Activated B cell treated with CpG ODN at 0.5 μM for 24 hours (primary cell): ENCODE measurements at regions not wholly inside any gene's neighbourhood (a gene's known extent, or its start where the extent isn't known, plus 50 kb on each side); places are given as distances from the start of the nearest gene placed in this dataset.

Source experiments
- ATAC-seq: fragments of 200-7000 bp; cut with Tn5 transposase; one replicate; pipeline ENCODE4 v1.10.0; 2021; ENCODE audit warnings: low read depth, mild to moderate bottlenecking, moderate library complexity
- CTCF ChIA-PET: fragments of 350-600 bp; sonication (Branson Sonifier 250); formaldehyde crosslinking; loops from one replicate; lab custom pipeline; 2021; ENCODE audit warnings: antibody characterized with exemption; lab: Charles Lee
- POLR2A ChIA-PET: fragments of 350-600 bp; sonication (Branson Sonifier 250); formaldehyde crosslinking; loops from one replicate; lab custom pipeline; 2021; ENCODE audit warnings: antibody characterized with exemption; lab: Charles Lee
- DNase-seq: peaks from one replicate; pipeline ENCODE4 v3.0.0; 2022
- H3K27ac Mint-ChIP-seq: one replicate; pipeline ENCODE4 v1.8.0; 2020; ENCODE audit warnings: mixed read lengths
- H3K27me3 Mint-ChIP-seq: one replicate; pipeline ENCODE4 v1.8.0; 2021; ENCODE audit warnings: mixed read lengths
- H3K36me3 Mint-ChIP-seq: one replicate; pipeline ENCODE4 v1.8.0; 2021; ENCODE audit warnings: low read depth, mixed read lengths
- H3K4me1 Mint-ChIP-seq: one replicate; pipeline ENCODE4 v1.8.0; 2021; ENCODE audit warnings: mixed read lengths
- H3K4me3 Mint-ChIP-seq: one replicate; pipeline ENCODE4 v1.8.0; 2020; ENCODE audit warnings: mild to moderate bottlenecking, mixed read lengths
- H3K9me3 Mint-ChIP-seq: one replicate; pipeline ENCODE4 v1.8.0; 2020; ENCODE audit warnings: mixed read lengths
- CTCF ChIP-seq: fragments of 200-600 bp; IDR thresholded peaks from one replicate; pipeline ENCODE4 v1.8.0; 2022; ENCODE audit warnings: antibody characterized with exemption, mild to moderate bottlenecking
- intact Hi-C: fragments of 100-400 bp; cut with micrococcal nuclease; formaldehyde crosslinking; loops from one replicate; pipeline ENCODE4 v1.15.1; 2024

- Mint-ChIP-seq H3K36me3 (no peaks in the 10 kb centered on the region), H3K27me3 (peaks cover 7% of the 10 kb centered on the region), H3K9me3 (no peaks in the 10 kb centered on the region), H3K27ac (no peak overlapping the region), H3K4me1 (no peaks in the 10 kb centered on the region), H3K4me3 (no peak overlapping the region)
- CTCF ChIA-PET: no interaction called here
- POLR2A ChIA-PET: no interaction called here
- ATAC-seq (no peak), DNase-seq (no peak)
- TF ChIP-seq CTCF: no peak
- intact Hi-C loops: no loop called here
These were observed 156.5 kb upstream of the ABI3BP start for GRCh38 chr3:101149707-101150106.

- no peak overlapping the region for H3K4me3 Mint-ChIP-seq
- H3K4me1 Mint-ChIP-seq: no peaks in the 10 kb centered on the region
- H3K9me3 Mint-ChIP-seq: no peaks in the 10 kb centered on the region
- ATAC-seq: no peak
- POLR2A ChIA-PET: no interaction called here
- peaks cover 7% of the 10 kb centered on the region for H3K27me3 Mint-ChIP-seq
- DNase-seq: no peak
- CTCF ChIA-PET: no interaction called here
- no peaks in the 10 kb centered on the region for H3K36me3 Mint-ChIP-seq
- H3K27ac Mint-ChIP-seq: no peak overlapping the region
- TF ChIP-seq CTCF: no peak
- intact Hi-C loops: no loop called here
These were observed 156.0 kb upstream of the ABI3BP start for GRCh38 chr3:101149251-101149650.

- H3K27ac Mint-ChIP-seq: no peak overlapping the region
- CTCF ChIA-PET: no interaction called here
- ATAC-seq: no peak
- intact Hi-C loops: no loop called here
- peaks cover 3% of the 10 kb centered on the region for H3K27me3 Mint-ChIP-seq
- no peaks in the 10 kb centered on the region for H3K36me3 Mint-ChIP-seq
- DNase-seq: no peak
- H3K4me3 Mint-ChIP-seq: no peak overlapping the region
- POLR2A ChIA-PET: no interaction called here
- no peaks in the 10 kb centered on the region for H3K9me3 Mint-ChIP-seq
- H3K4me1 Mint-ChIP-seq: no peaks in the 10 kb centered on the region
- TF ChIP-seq CTCF: no peak
These were observed 154.8 kb upstream of the ABI3BP start for GRCh38 chr3:101148001-101148400.

- ATAC-seq: no peak
- ChIA-PET CTCF (no interaction called here), POLR2A (no interaction called here)
- DNase-seq: no peak
- Mint-ChIP-seq H3K9me3 (no peaks in the 10 kb centered on the region), H3K4me1 (no peaks in the 10 kb centered on the region), H3K4me3 (no peak overlapping the region), H3K27me3 (peaks cover 3% of the 10 kb centered on the region), H3K36me3 (no peaks in the 10 kb centered on the region), H3K27ac (no peak overlapping the region)
- intact Hi-C loops: no loop called here
- no peak for TF ChIP-seq CTCF
These were observed 153.7 kb upstream of the ABI3BP start for GRCh38 chr3:101146946-101147345.

- no peaks in the 10 kb centered on the region for H3K36me3 Mint-ChIP-seq
These were observed 150.9 kb upstream of the ABI3BP start for GRCh38 chr3:101144105-101144504.

More at GRCh38 chr3:101144105-101144504, 150.9 kb upstream of the ABI3BP start:
- CTCF ChIA-PET: no interaction called here
- Mint-ChIP-seq H3K4me3 (no peak overlapping the region), H3K9me3 (no peaks in the 10 kb centered on the region), H3K4me1 (no peaks in the 10 kb centered on the region), H3K27me3 (peaks cover 2% of the 10 kb centered on the region), H3K27ac (no peak overlapping the region)
- no peak for TF ChIP-seq CTCF
- no peak for DNase-seq
- intact Hi-C loops: no loop called here
- no peak for ATAC-seq
- POLR2A ChIA-PET: no interaction called here
